ENCODE measurements at regions not wholly inside any gene's neighbourhood (a gene's known extent, or its start where the extent isn't known, plus 50 kb on each side); places are given as distances from the start of the nearest gene placed in this dataset.

- Histone ChIP-seq H3K4me1 (peaks cover 0 to 4% (median 0%) of the 10 kb centered on the region in 12 donors), H3K9me3 (no peaks in the 10 kb centered on the region), H3K27ac (no peak overlapping the region), H3K36me3 (no peaks in the 10 kb centered on the region), H3K27me3 (no peaks in the 10 kb centered on the region), H3K4me3 (no peak overlapping the region)
- TF ChIP-seq CTCF (IDR thresholded peaks at IDR 0.05) (no peak), POLR2A (IDR thresholded peaks at IDR 0.05) (no peak)
- ATAC-seq (no peak), DNase-seq (no peak)
- intact Hi-C loops (cut with DNase I) = no loop called here
- 88 to 94% (median 89%) methylated on average over 1 of the region's 1 CpG for WGBS, 4 donors
These were observed 99.6 kb upstream of the SCG2 start for GRCh38 chr2:223701761-223702160.

GRCh38 chr2:223700221-223700620 is 98.1 kb upstream of the SCG2 start:
- DNase-seq (no peak), ATAC-seq (no peak)
- intact Hi-C loops (cut with DNase I) = no loop called here
- Histone ChIP-seq H3K9me3 (no peaks in the 10 kb centered on the region), H3K27ac (no peak overlapping the region), H3K27me3 (no peaks in the 10 kb centered on the region), H3K4me1 (peaks cover 0 to 4% (median 0%) of the 10 kb centered on the region in 12 donors), H3K36me3 (no peaks in the 10 kb centered on the region), H3K4me3 (no peak overlapping the region)
- WGBS, 4 donors = 87 to 92% (median 90%) methylated on average over 3 of the region's 3 CpGs
- TF ChIP-seq CTCF (IDR thresholded peaks at IDR 0.05) (no peak), POLR2A (IDR thresholded peaks at IDR 0.05) (no peak)

GRCh38 chr2:223697892-223698645 is 95.9 kb upstream of the SCG2 start:
- WGBS, 4 donors = 92 to 94% (median 94%) methylated on average over 7 of the region's 7 CpGs
- intact Hi-C loops (cut with DNase I) = loop anchor here in 2 of 10 donors (5.0 to 10.0 kb wide), 2 partner anchors 97 to 99 kb away; no protein-coding TSS in a partner anchor
- Histone ChIP-seq H3K4me3 (no peak overlapping the region), H3K27me3 (no peaks in the 10 kb centered on the region), H3K4me1 (peaks cover 0 to 4% (median 0%) of the 10 kb centered on the region in 12 donors), H3K36me3 (no peaks in the 10 kb centered on the region), H3K9me3 (no peaks in the 10 kb centered on the region), H3K27ac (no peak overlapping the region)
- DNase-seq = no peak
- no peak for ATAC-seq
- TF ChIP-seq CTCF (IDR thresholded peaks at IDR 0.05) = no peak
- no peak for TF ChIP-seq POLR2A (IDR thresholded peaks at IDR 0.05)

GRCh38 chr2:223697316-223697891 is 95.2 kb upstream of the SCG2 start:
- H3K4me3 ChIP-seq = no peak overlapping the region
- DNase-seq (no peak), ATAC-seq (no peak)
- H3K36me3 ChIP-seq = no peaks in the 10 kb centered on the region
- H3K4me1 ChIP-seq = peaks cover 0 to 4% (median 0%) of the 10 kb centered on the region in 12 donors
- no peak for TF ChIP-seq CTCF (IDR thresholded peaks at IDR 0.05)
- no peak for TF ChIP-seq POLR2A (IDR thresholded peaks at IDR 0.05)
- H3K9me3 ChIP-seq = no peaks in the 10 kb centered on the region
- intact Hi-C loops (cut with DNase I) = loop anchor here in 2 of 10 donors (5.0 to 10.0 kb wide), 2 partner anchors 97 to 100 kb away; no protein-coding TSS in a partner anchor
- no peaks in the 10 kb centered on the region for H3K27me3 ChIP-seq
- 86 to 96% (median 88%) methylated on average over 2 of the region's 2 CpGs for WGBS, 4 donors
- H3K27ac ChIP-seq = no peak overlapping the region

All from heart left ventricle (tissue), 16 donors.